Right lobe of liver (tissue), 6 donors: ENCODE measurements at regions not wholly inside any gene's neighbourhood (a gene's known extent, or its start where the extent isn't known, plus 50 kb on each side); places are given as distances from the start of the nearest gene placed in this dataset.

Source experiments
- ATAC-seq, 4 donors: fragments of 200-7000 bp; cut with Tn5 transposase; one replicate each; pipeline ENCODE4 v1.9.1; 2020; ENCODE audit warnings: mild to moderate bottlenecking in 4 of 4, moderate library complexity in 4 of 4
- DNase-seq, 3 donors: peaks; one replicate each; pipeline ENCODE4 v3.0.0-alpha.2; 2020
- H3K27ac ChIP-seq, 3 donors: fragments of 200-600 bp; one replicate each; pipeline ENCODE4 v1.8.0; 2022
- H3K27me3 ChIP-seq, 2 donors: fragments of 200-600 bp; one replicate each; pipeline ENCODE4 v1.8.0; 2022
- H3K36me3 ChIP-seq, 4 donors: fragments of 200-600 bp; sonication (generic) in 1 of 4; one replicate each; pipeline versions ENCODE4 v1.5.1 to v1.8.0; 2017 to 2022; ENCODE audit warnings: control low read depth in 1 of 4
- H3K4me1 ChIP-seq, 4 donors: fragments of 200-600 bp; sonication (generic) in 1 of 4; one replicate each; pipeline versions ENCODE4 v1.5.1 to v1.8.0; 2017 to 2022; ENCODE audit warnings: control low read depth in 1 of 4
- H3K4me3 ChIP-seq, 3 donors: fragments of 200-600 bp; one replicate each; pipeline ENCODE4 v1.8.0; 2022
- H3K9me3 ChIP-seq, 4 donors: fragments of 200-600 bp; sonication (generic) in 1 of 4; one replicate each; pipeline versions ENCODE4 v1.5.1 to v1.8.0; 2017 to 2022; ENCODE audit warnings: control low read depth in 1 of 4
- POLR2A ChIP-seq: fragments of 450-650 bp; IDR thresholded peaks from one replicate; pipeline ENCODE4 v1.6.1; 2017; ENCODE audit warnings: antibody characterized with exemption, mild to moderate bottlenecking
- WGBS: methylation state at CpG from one replicate; pipeline ENCODE4 v1.1.6; 2018; ENCODE audit warnings: low coverage, low lambda C conversion rate; ENCODE audit not compliant: insufficient coverage; ENCODE audit errors: missing lambda C conversion rate; 5-methylcytosine and 5-hydroxymethylcytosine counted together
- intact Hi-C, 2 donors: fragments of 100-400 bp; cut with DNase I; formaldehyde crosslinking; loops; one replicate each; pipeline versions ENCODE4 v1.11.2 to v1.14.1; 2022
- TF ChIP-seq, protein P1 (sequence below), 4 donors: fragments of 200-600 bp in 3 of 4; fragments of 450-650 bp in 1 of 4; IDR thresholded peaks; one replicate each; pipeline versions ENCODE4 v1.5.1 to v1.8.0; 2016 to 2022; ENCODE audit warnings: antibody characterized with exemption in 4 of 4, mild to moderate bottlenecking in 2 of 4
- donor health status: DM: no; HTN: yes; CAD: no.
- donor health status: DM: no; HTN: no; CAD: no.
- donor health status: DM: no; HTN: no; CAD: no.
- donor health status: DM: no; HTN: yes; CAD: no.
- donor health status: DM: no; HTN: yes; CAD: no.

DNA sequence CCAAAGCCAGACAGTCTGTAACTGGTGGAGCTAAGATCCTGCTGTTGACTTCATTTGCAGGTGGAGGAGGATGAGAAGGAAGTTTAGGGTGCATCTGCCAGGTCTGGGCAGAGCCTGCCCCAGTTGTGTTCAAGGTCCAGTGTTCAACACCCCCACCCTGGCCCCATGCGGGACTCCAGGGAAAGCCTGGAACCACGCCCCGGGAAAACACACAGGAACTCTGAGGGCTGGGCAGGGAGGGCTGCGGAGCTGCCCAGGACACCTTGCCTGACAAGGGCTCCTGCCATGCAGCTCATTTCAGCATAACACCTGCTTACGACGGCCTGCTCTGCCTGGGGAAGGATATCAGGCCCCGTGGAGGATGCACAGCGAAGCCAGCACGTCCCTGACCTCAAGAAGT, 286.3 kb downstream of the XXYLT1 start:
- Histone ChIP-seq H3K4me3 (peak overlapping the region in 2 of 3 donors; percentile 21 to 31), H3K27me3 (no peaks in the 10 kb centered on the region), H3K4me1 (peaks cover 0 to 9% (median 0%) of the 10 kb centered on the region in 4 donors), H3K27ac (no peak overlapping the region), H3K36me3 (no peaks in the 10 kb centered on the region), H3K9me3 (no peaks in the 10 kb centered on the region)
- intact Hi-C loops: no loop called here
- TF ChIP-seq, protein P1, sequence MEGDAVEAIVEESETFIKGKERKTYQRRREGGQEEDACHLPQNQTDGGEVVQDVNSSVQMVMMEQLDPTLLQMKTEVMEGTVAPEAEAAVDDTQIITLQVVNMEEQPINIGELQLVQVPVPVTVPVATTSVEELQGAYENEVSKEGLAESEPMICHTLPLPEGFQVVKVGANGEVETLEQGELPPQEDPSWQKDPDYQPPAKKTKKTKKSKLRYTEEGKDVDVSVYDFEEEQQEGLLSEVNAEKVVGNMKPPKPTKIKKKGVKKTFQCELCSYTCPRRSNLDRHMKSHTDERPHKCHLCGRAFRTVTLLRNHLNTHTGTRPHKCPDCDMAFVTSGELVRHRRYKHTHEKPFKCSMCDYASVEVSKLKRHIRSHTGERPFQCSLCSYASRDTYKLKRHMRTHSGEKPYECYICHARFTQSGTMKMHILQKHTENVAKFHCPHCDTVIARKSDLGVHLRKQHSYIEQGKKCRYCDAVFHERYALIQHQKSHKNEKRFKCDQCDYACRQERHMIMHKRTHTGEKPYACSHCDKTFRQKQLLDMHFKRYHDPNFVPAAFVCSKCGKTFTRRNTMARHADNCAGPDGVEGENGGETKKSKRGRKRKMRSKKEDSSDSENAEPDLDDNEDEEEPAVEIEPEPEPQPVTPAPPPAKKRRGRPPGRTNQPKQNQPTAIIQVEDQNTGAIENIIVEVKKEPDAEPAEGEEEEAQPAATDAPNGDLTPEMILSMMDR (IDR thresholded peaks at IDR 0.05): no peak
- TF ChIP-seq POLR2A: no peak
- ATAC-seq: peak in 2 of 4 donors; percentile 8 to 29
- WGBS: no CpG with 5 or more reads among the region's 9 CpGs
- no peak for DNase-seq

DNA sequence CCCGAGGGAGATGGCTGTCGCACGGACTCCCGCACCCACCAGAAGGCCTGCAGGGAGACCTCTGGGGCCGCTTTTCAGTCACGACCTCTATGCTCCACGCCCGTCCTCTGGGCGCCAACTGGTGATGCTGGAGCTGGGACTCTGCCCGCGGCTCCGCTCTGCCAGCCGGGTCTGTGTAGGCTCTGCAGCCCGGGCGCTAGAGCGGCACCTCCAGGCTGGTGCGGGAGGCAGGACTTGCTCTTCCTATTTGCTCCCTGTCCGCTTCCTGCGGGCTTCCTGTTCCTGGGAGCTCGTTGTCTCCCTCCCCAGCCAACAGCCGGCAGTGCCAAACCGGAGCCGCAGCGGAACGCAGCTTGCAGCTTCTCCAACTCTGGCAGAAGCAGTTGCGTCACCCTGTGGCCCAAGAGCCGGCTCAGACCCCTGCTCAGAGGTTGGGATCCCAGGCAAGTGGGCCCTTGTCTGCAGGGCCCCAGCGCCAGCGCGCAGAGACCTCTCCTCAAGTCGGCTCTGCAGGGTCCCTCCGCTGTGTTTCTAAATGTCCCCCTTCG, 285.9 kb downstream of the XXYLT1 start:
- intact Hi-C loops: no loop called here
- peak; percentile 73 to 79 (median 78) for DNase-seq
- Histone ChIP-seq H3K4me1 (peaks cover 0 to 9% (median 0%) of the 10 kb centered on the region in 4 donors), H3K36me3 (no peaks in the 10 kb centered on the region), H3K4me3 (peak overlapping the region in 2 of 3 donors; percentile 21 to 31), H3K27ac (no peak overlapping the region), H3K9me3 (no peaks in the 10 kb centered on the region), H3K27me3 (no peaks in the 10 kb centered on the region)
- TF ChIP-seq, protein P1 (IDR thresholded peaks at IDR 0.05): peak; percentile 30 to 46 (median 38)
- no peak for TF ChIP-seq POLR2A
- peak; percentile 91 to 98 (median 94) for ATAC-seq
- 14% methylated on average over 7 of the region's 33 CpGs for WGBS

DNA sequence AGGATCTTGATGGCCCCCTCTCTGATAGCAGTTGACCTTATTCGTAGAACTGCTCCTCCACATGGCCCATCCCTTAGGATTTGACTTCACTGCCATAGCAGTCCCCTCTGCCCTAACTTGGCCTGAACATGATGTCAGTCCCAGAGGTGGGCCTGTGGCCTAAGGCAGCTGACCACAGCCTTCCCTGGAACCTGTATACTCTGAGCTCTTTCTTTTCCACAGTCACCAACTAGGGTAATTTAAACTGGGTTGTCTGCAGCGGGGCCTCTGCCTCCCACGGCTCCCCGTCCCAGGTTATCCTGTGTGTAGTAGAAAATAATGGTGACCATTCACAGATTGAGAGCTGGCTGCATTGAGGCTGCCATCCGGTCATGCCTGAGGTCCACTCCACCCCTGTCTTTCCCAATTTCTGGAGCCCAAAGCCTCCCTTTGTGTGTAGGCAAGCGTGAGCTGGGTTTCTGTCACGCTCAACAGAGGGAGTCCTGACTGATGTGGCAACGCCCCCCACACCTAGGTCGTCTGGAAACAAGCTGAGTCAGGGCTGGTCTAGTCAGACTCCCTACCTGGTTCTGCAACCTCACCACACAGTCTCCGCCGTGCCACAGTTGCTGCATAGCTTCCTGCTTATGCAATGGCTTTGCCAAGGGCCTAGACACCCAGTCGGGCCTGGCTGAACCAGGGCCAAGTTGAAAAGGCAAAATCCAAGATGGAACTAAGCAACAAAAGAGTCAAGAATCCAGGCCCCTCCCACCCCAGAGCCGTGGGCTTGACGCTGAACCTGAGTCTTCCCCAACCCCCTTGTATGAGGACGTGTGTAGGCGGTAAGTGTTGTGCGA, 284.5 kb downstream of the XXYLT1 start:
- ATAC-seq: no peak
- WGBS: 79% methylated on average over 12 of the region's 17 CpGs

DNA sequence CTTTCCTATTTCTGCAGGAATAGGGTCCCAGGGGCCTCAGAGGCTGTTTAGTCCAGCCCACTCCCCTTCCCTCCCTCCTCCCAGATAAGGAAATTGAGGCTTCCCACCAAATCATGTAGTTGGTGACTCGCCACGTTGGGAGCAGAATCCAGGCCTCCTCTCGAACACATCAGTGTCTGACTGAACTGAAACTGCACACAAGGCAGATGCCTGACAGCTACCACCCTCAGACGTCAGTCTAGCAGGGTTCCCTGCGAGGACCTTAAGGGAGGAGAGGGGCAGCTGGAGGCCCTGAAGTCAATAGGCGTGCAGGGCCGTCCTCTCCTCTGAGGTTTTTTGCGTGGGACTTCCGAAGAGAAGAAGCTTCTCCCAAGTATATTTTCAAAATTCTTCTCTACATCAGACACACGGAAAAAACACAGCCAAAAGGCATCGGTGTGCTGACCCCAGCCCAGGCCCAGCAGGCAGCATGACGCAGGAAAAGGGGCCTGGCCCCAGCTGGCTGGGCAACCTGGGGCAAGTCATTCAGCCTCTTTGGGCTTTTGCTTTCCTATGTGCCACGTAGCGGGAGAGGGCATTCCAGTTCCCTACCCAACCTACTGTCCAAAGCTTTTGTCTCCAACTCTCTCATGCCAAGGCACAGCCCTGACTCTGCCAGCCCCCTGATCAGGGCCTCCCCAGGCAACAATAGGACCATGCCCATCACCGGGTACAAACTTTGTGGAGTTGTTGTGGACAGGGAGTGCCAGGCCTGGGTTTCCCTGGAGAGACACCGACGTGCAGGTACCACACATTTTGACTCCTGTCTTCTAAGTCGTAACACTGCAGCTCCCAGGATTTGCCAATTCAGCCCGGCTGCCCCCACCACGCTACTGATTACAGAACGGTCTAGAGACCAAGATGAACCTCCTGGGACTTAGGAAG, 283.1 kb downstream of the XXYLT1 start:
- 65% methylated on average over 7 of the region's 21 CpGs for WGBS
- no peak overlapping the region for H3K27ac ChIP-seq
- no peak for DNase-seq
- H3K9me3 ChIP-seq: no peaks in the 10 kb centered on the region
- no peaks in the 10 kb centered on the region for H3K36me3 ChIP-seq
- intact Hi-C loops: no loop called here
- ATAC-seq: no peak
- H3K4me3 ChIP-seq: no peak overlapping the region
- H3K27me3 ChIP-seq: no peaks in the 10 kb centered on the region
- TF ChIP-seq, protein P1 (IDR thresholded peaks at IDR 0.05): no peak
- no peak for TF ChIP-seq POLR2A
- peaks cover 0 to 9% (median 0%) of the 10 kb centered on the region in 4 donors for H3K4me1 ChIP-seq

More for the DNA sequence above, 284.5 kb downstream of the XXYLT1 start:
- no peak for DNase-seq
- Histone ChIP-seq H3K4me1 (peaks cover 0 to 9% (median 0%) of the 10 kb centered on the region in 4 donors), H3K27ac (no peak overlapping the region), H3K36me3 (no peaks in the 10 kb centered on the region), H3K9me3 (no peaks in the 10 kb centered on the region), H3K4me3 (no peak overlapping the region), H3K27me3 (no peaks in the 10 kb centered on the region)
- TF ChIP-seq POLR2A: no peak
- TF ChIP-seq, protein P1 (IDR thresholded peaks at IDR 0.05): no peak
- intact Hi-C loops: no loop called here
